Ishikawa (cell line): ENCODE measurements at regions not wholly inside any gene's neighbourhood (a gene's known extent, or its start where the extent isn't known, plus 50 kb on each side); places are given as distances from the start of the nearest gene placed in this dataset.

Experiments
- NFIC ChIP-seq: IDR thresholded peaks from 2 replicates; pipeline ENCODE4 v1.6.1; 2012
- RAD21 ChIP-seq: IDR thresholded peaks from 2 replicates; pipeline ENCODE4 v1.6.1; 2012; ENCODE audit warnings: low read depth
- REST ChIP-seq: IDR thresholded peaks from 2 replicates; pipeline ENCODE4 v1.6.1; 2012; ENCODE audit warnings: low read depth, mild to moderate bottlenecking
- TAF1 ChIP-seq: IDR thresholded peaks from 2 replicates; pipeline ENCODE4 v1.6.1; 2012; ENCODE audit warnings: low read depth, mild to moderate bottlenecking
- TCF12 ChIP-seq: IDR thresholded peaks from 2 replicates; pipeline ENCODE4 v1.6.1; 2012; ENCODE audit warnings: low read depth
- USF1 ChIP-seq: IDR thresholded peaks from 2 replicates; pipeline ENCODE4 v1.6.1; 2012
- YY1 ChIP-seq: IDR thresholded peaks from 2 replicates; pipeline ENCODE4 v1.6.1; 2012; ENCODE audit warnings: low read depth

- TF ChIP-seq REST (no peak), NFIC (no peak), TCF12 (no peak), USF1 (no peak), TAF1 (no peak), YY1 (no peak), RAD21 (no peak)
Observed at GRCh38 chr5:87653242-87653641, 240.5 kb upstream of the CCNH start.
